PC-3 (cell line): ENCODE measurements at regions not wholly inside any gene's neighbourhood (a gene's known extent, or its start where the extent isn't known, plus 50 kb on each side); places are given as distances from the start of the nearest gene placed in this dataset.

Experiments used
- EZH2 ChIP-seq: fragments of 300-600 bp; sonication (generic); IDR thresholded peaks from one replicate; pipeline ENCODE4 v1.6.1; 2017; ENCODE audit warnings: antibody characterized with exemption, mild to moderate bottlenecking, low read length; ENCODE audit not compliant: unreplicated experiment
- TF ChIP-seq, protein P1 (sequence below): fragments of 300-600 bp; sonication (generic); conservative IDR thresholded peaks from 2 replicates; pipeline ENCODE4 v1.5.1; 2017; ENCODE audit warnings: antibody characterized with exemption, low read depth, mild to moderate bottlenecking, low read length

DNA sequence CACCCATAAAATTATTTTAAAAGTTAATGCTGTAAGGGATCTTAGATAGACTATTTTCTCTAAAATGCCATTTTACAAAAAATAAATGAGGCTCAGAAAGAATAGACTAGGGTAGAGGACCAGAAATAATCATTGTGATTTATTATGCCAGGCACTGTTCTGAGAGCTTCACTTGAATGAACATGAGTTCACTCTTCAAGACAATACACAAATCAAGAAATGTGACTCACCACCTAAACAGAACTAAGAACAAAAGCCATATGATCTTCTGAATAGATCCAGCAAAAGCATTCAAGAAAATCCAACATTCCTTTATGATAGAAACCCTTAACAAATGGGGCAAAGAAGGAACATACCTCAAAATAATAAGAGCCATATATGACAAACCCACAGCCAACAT is 582.0 kb downstream of the PKHD1 start:
- TF ChIP-seq, protein P1, sequence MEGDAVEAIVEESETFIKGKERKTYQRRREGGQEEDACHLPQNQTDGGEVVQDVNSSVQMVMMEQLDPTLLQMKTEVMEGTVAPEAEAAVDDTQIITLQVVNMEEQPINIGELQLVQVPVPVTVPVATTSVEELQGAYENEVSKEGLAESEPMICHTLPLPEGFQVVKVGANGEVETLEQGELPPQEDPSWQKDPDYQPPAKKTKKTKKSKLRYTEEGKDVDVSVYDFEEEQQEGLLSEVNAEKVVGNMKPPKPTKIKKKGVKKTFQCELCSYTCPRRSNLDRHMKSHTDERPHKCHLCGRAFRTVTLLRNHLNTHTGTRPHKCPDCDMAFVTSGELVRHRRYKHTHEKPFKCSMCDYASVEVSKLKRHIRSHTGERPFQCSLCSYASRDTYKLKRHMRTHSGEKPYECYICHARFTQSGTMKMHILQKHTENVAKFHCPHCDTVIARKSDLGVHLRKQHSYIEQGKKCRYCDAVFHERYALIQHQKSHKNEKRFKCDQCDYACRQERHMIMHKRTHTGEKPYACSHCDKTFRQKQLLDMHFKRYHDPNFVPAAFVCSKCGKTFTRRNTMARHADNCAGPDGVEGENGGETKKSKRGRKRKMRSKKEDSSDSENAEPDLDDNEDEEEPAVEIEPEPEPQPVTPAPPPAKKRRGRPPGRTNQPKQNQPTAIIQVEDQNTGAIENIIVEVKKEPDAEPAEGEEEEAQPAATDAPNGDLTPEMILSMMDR: no peak
- TF ChIP-seq EZH2: no peak
